ENCODE measurements at regions not wholly inside any gene's neighbourhood (a gene's known extent, or its start where the extent isn't known, plus 50 kb on each side); places are given as distances from the start of the nearest gene placed in this dataset.

DNA sequence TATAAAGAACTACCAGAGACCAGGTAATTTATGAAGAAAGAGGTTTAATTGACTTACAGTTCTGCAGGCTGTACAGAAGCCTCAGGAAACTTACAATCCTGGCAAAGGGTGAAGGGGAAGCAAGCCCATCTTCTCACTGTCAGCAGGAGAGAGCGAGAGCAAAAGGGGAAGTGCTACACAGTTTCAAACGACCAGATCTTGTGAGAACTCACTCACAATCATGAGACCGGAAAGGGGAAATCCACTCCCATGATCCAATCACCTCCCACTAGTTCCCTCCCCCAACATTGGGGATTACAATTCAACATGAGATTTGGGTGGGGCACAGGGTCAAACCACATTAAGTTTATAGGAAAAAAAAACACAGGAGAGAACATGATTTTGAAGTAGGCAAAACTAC is 222.1 kb upstream of the SHH start:
- 5 to 16% (median 6%) methylated on average over 3 of the region's 3 CpGs for WGBS, 5 donors
- Histone ChIP-seq H3K27ac (no peak overlapping the region), H3K27me3 (replicated peaks in 1 of 7) (peaks cover 0 to 16% (median 0%) of the 10 kb centered on the region in 7 donors), H3K4me3 (peak overlapping the region in 1 of 8 donors; percentile 3), H3K9me3 (peaks cover 0 to 15% (median 7%) of the 10 kb centered on the region in 8 donors), H3K36me3 (no peaks in the 10 kb centered on the region), H3K4me1 (peaks cover 0 to 2% (median 0%) of the 10 kb centered on the region in 6 donors)
- TF ChIP-seq POLR2AphosphoS5 (IDR thresholded peaks at IDR 0.05) (no peak), POLR2A (IDR thresholded peaks at IDR 0.05) (no peak)
- TF ChIP-seq, protein P1, sequence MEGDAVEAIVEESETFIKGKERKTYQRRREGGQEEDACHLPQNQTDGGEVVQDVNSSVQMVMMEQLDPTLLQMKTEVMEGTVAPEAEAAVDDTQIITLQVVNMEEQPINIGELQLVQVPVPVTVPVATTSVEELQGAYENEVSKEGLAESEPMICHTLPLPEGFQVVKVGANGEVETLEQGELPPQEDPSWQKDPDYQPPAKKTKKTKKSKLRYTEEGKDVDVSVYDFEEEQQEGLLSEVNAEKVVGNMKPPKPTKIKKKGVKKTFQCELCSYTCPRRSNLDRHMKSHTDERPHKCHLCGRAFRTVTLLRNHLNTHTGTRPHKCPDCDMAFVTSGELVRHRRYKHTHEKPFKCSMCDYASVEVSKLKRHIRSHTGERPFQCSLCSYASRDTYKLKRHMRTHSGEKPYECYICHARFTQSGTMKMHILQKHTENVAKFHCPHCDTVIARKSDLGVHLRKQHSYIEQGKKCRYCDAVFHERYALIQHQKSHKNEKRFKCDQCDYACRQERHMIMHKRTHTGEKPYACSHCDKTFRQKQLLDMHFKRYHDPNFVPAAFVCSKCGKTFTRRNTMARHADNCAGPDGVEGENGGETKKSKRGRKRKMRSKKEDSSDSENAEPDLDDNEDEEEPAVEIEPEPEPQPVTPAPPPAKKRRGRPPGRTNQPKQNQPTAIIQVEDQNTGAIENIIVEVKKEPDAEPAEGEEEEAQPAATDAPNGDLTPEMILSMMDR (IDR thresholded peaks at IDR 0.05 in 8 of 11, conservative IDR thresholded peaks at IDR 0.05 in 3 of 11), result no peak
- intact Hi-C loops (cut with DNase I; ENCODE audit: low total_unique reads), result no loop called here
- no peak for DNase-seq

DNA sequence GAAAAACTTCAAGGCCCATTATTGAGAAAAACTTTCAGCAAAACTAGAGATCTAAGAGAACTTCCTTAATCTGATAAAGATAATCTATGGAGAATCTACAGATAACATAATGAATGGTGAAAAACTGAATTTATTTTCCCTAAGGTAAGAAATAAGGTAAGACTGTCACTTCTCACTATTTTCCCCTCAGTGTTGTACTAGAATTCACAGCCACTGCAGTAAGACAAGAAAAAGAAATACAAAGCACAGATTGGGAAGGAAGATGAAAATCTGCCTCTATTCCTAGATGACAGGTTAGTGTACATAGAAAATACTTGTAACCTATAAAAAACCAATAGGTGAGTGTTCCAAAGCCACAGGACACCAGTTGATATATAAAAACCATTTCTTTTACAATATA is 220.7 kb upstream of the SHH start:
- TF ChIP-seq, protein P1 (IDR thresholded peaks at IDR 0.05 in 8 of 11, conservative IDR thresholded peaks at IDR 0.05 in 3 of 11), result no peak
- TF ChIP-seq POLR2AphosphoS5 (IDR thresholded peaks at IDR 0.05) (no peak), POLR2A (IDR thresholded peaks at IDR 0.05) (no peak)
- no peak for DNase-seq
- Histone ChIP-seq H3K27ac (no peak overlapping the region), H3K27me3 (replicated peaks in 1 of 7) (peaks cover 0 to 10% (median 0%) of the 10 kb centered on the region in 7 donors), H3K9me3 (peaks cover 0 to 15% (median 7%) of the 10 kb centered on the region in 8 donors), H3K4me3 (no peak overlapping the region), H3K36me3 (no peaks in the 10 kb centered on the region), H3K4me1 (peaks cover 0 to 2% (median 0%) of the 10 kb centered on the region in 6 donors)
- intact Hi-C loops (cut with DNase I; ENCODE audit: low total_unique reads), result no loop called here

DNA sequence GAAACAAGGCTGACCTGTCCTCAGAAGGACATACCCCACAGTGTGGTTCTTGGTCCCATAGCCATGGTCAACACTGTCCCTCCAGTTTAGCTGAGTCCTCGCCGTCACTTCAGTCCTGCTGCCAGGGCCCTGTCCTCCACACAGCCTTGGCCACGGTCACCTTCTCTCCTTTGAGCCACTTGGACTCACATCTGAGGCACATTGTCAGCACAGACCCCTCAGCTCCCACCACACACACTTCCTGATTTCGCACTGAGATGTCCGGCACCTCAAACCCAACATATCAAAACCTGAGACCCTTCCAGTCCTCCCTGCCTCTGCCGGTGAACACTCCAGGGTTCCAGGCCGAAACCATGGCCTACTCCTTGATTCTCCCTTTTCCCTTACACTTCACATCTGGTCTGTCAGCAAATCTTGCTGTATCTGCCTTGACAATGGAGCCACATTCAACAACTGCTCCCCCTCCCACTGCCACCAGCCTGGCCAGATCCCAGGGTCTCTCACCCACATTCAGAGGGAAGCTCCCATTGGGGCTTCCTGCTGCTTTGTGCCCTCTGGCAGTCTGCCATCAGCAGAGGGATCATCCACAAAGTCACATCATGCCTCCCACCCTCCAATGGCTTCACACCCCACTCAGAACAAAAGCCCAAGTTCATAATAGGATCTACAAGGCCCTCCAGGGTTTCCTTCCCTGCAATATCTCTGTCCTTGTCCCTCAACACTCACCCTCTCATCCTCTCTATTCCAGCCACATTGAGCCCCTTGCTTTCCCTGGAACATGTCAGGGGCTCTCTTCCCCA is 219.6 kb upstream of the SHH start:
- Histone ChIP-seq H3K27ac (no peak overlapping the region), H3K9me3 (peaks cover 0 to 15% (median 7%) of the 10 kb centered on the region in 8 donors), H3K4me1 (peaks cover 0 to 2% (median 0%) of the 10 kb centered on the region in 6 donors), H3K4me3 (no peak overlapping the region), H3K36me3 (no peaks in the 10 kb centered on the region), H3K27me3 (replicated peaks in 1 of 7) (peaks cover 0 to 10% (median 0%) of the 10 kb centered on the region in 7 donors)
- no peak for DNase-seq
- intact Hi-C loops (cut with DNase I; ENCODE audit: low total_unique reads), result no loop called here
- 83 to 95% (median 90%) methylated on average over 7 of the region's 7 CpGs for WGBS, 5 donors
- TF ChIP-seq POLR2AphosphoS5 (IDR thresholded peaks at IDR 0.05) (no peak), POLR2A (IDR thresholded peaks at IDR 0.05) (no peak)
- TF ChIP-seq, protein P1 (IDR thresholded peaks at IDR 0.05 in 8 of 11, conservative IDR thresholded peaks at IDR 0.05 in 3 of 11), result no peak

DNA sequence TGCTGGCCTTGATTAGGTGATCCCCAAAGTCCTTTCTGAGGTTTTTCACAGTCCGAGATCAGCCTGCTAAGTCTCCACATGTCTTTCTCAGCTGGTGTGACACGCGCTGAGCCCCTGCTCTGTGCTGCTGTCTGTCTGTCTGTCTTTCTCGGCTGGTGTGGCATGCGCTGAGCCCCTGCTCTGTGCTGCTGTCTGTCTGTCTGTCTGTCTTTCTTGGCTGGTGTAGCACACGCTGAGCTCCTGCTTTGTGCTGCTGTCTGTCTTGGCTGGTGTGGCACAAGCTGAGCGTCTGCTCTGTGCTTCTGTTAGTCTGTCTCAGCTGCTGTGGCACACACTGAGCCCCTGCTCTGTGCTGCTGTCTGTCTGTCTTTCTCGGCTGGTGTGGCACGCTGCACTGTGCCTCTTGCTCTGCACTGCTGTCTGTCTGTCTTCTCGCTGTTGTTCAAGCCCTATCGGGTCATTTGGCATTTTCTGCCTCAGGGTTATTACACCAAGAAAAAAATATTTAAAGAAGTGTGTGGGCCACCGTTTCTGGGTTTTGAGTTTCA is 217.3 kb upstream of the SHH start:
- no peak for DNase-seq
- H3K9me3 ChIP-seq, result peaks cover 0 to 15% (median 7%) of the 10 kb centered on the region in 8 donors
- 81 to 88% (median 83%) methylated on average over 12 of the region's 12 CpGs for WGBS, 5 donors
- intact Hi-C loops (cut with DNase I; ENCODE audit: low total_unique reads), result no loop called here
- no peaks in the 10 kb centered on the region for H3K4me1 ChIP-seq
- no peak overlapping the region for H3K4me3 ChIP-seq
- H3K27ac ChIP-seq, result no peak overlapping the region
- H3K36me3 ChIP-seq, result no peaks in the 10 kb centered on the region
- TF ChIP-seq POLR2A (IDR thresholded peaks at IDR 0.05) (no peak), POLR2AphosphoS5 (IDR thresholded peaks at IDR 0.05) (no peak)
- TF ChIP-seq, protein P1 (IDR thresholded peaks at IDR 0.05 in 8 of 11, conservative IDR thresholded peaks at IDR 0.05 in 3 of 11), result no peak
- H3K27me3 ChIP-seq (replicated peaks in 1 of 7), result peaks cover 0 to 10% (median 0%) of the 10 kb centered on the region in 7 donors
